GM04504 (cell line): ENCODE measurements at regions not wholly inside any gene's neighbourhood (a gene's known extent, or its start where the extent isn't known, plus 50 kb on each side); places are given as distances from the start of the nearest gene placed in this dataset.
"Not testable (repeated sequence)": the region's sequence is repeated elsewhere in the genome, so short reads cannot be mapped to it uniquely, and the experiment has no call there.

ENCODE experiments used
- DNase-seq: peaks from one replicate; pipeline ENCODE4 v3.0.0-alpha.2; 2012; ENCODE audit warnings: low read depth

- DNase-seq = no peak
These were observed 167.8 kb downstream of the ALG10 start for GRCh38 chr12:34190054-34190453.

- DNase-seq = no peak
These were observed 176.6 kb downstream of the ALG10 start for GRCh38 chr12:34198924-34199323.

- no peak for DNase-seq
These were observed 181.7 kb downstream of the ALG10 start for GRCh38 chr12:34203866-34204620.

- DNase-seq = no peak
These were observed 182.6 kb downstream of the ALG10 start for GRCh38 chr12:34204830-34205285.

GRCh38 chr12:34205401-34205800, 183.1 kb downstream of the ALG10 start:
- no peak for DNase-seq

GRCh38 chr12:34206061-34206785, 183.9 kb downstream of the ALG10 start:
- DNase-seq = no peak

GRCh38 chr12:34207858-34208257, 185.6 kb downstream of the ALG10 start:
- DNase-seq = no peak

- no peak for DNase-seq
These were observed 186.3 kb downstream of the ALG10 start for GRCh38 chr12:34208331-34209258.

- DNase-seq = no peak
These were observed 187.1 kb downstream of the ALG10 start for GRCh38 chr12:34209259-34209835.

GRCh38 chr12:34210183-34210582, 187.9 kb downstream of the ALG10 start:
- no peak for DNase-seq

GRCh38 chr12:34210689-34211530, 188.6 kb downstream of the ALG10 start:
- no peak for DNase-seq

GRCh38 chr12:34212651-34213050, 190.4 kb downstream of the ALG10 start:
- DNase-seq = no peak

- DNase-seq = no peak
These were observed 191.7 kb downstream of the ALG10 start for GRCh38 chr12:34214011-34214410.

- DNase-seq = no peak
These were observed 193.1 kb downstream of the ALG10 start for GRCh38 chr12:34215213-34215892.

- DNase-seq = no peak
These were observed 193.6 kb downstream of the ALG10 start for GRCh38 chr12:34215893-34216285.

GRCh38 chr12:34217660-34218059, 195.4 kb downstream of the ALG10 start:
- DNase-seq = no peak

- DNase-seq = peak; percentile 7
These were observed 196.1 kb downstream of the ALG10 start for GRCh38 chr12:34218193-34219045.

GRCh38 chr12:34219046-34219770, 196.9 kb downstream of the ALG10 start:
- no peak for DNase-seq

GRCh38 chr12:34220079-34220478, 197.8 kb downstream of the ALG10 start:
- not testable (repeated sequence) for DNase-seq
